CD4-positive, CD25-positive, alpha-beta regulatory T cell (primary cell): ENCODE measurements at regions not wholly inside any gene's neighbourhood (a gene's known extent, or its start where the extent isn't known, plus 50 kb on each side); places are given as distances from the start of the nearest gene placed in this dataset.

Source experiments
- ATAC-seq, 2 donors: fragments of 150-1000 bp; cut with Tn5 transposase; one replicate each; pipeline ENCODE4 v1.10.0; 2021; ENCODE audit warnings: low read depth in 2 of 2, moderate number of reproducible peaks in 2 of 2, moderate library complexity in 1 of 2
- DNase-seq, 3 donors: peaks; one replicate each; pipeline versions ENCODE4 v3.0.0 to v3.0.0-alpha.2; 2012 to 2022; ENCODE audit warnings: mixed read lengths in 1 of 3
- H3K27ac ChIP-seq: one replicate; pipeline ENCODE4 v1.7.0; 2013; ENCODE audit warnings: mild to moderate bottlenecking, low read length; ENCODE audit not compliant: insufficient read depth, poor library complexity, severe bottlenecking
- H3K27me3 ChIP-seq: one replicate; pipeline ENCODE4 v1.7.0; 2013; ENCODE audit warnings: low read length; ENCODE audit not compliant: control insufficient read depth, insufficient read depth
- H3K36me3 ChIP-seq: one replicate; pipeline ENCODE4 v1.7.0; 2013; ENCODE audit warnings: mild to moderate bottlenecking, low read length, moderate library complexity; ENCODE audit not compliant: control insufficient read depth, insufficient read depth
- H3K4me1 ChIP-seq: 2 replicates; pipeline ENCODE4 v1.7.0; 2013; ENCODE audit warnings: mild to moderate bottlenecking, low read length; ENCODE audit not compliant: insufficient read depth, control insufficient read depth, poor library complexity, severe bottlenecking
- H3K4me3 ChIP-seq: one replicate; pipeline ENCODE4 v1.7.0; 2013; ENCODE audit warnings: low read depth, mild to moderate bottlenecking, low read length, moderate library complexity
- H3K9me3 ChIP-seq, 2 experiments: 1 replicate in 1 of 2; 2 replicates in 1 of 2; pipeline ENCODE4 v1.7.0; 2013; ENCODE audit warnings: low read length in 2 of 2, mild to moderate bottlenecking in 1 of 2, moderate library complexity in 1 of 2; ENCODE audit not compliant: control insufficient read depth in 2 of 2
- H3K27ac Mint-ChIP-seq, 3 donors: one replicate each; pipeline ENCODE4 v1.8.0; 2020 to 2022; ENCODE audit warnings: mild to moderate bottlenecking in 3 of 3, mixed read lengths in 3 of 3, moderate library complexity in 2 of 3
- H3K27me3 Mint-ChIP-seq: one replicate; pipeline ENCODE4 v1.8.0; 2022; ENCODE audit warnings: mild to moderate bottlenecking, mixed read lengths
- H3K36me3 Mint-ChIP-seq: one replicate; pipeline ENCODE4 v1.8.0; 2020; ENCODE audit warnings: mixed read lengths
- H3K4me1 Mint-ChIP-seq, 4 donors: one replicate each; pipeline ENCODE4 v1.8.0; 2020 to 2022; ENCODE audit warnings: mixed read lengths in 4 of 4, mild to moderate bottlenecking in 1 of 4
- H3K4me3 Mint-ChIP-seq, 4 donors: one replicate each; pipeline ENCODE4 v1.8.0; 2020 to 2022; ENCODE audit warnings: mild to moderate bottlenecking in 4 of 4, mixed read lengths in 4 of 4, moderate library complexity in 3 of 4
- H3K9me3 Mint-ChIP-seq, 7 donors: one replicate each; pipeline ENCODE4 v1.8.0; 2020 to 2022; ENCODE audit warnings: mixed read lengths in 7 of 7, mild to moderate bottlenecking in 3 of 7, moderate library complexity in 2 of 7

GRCh38 chr12:13474381-13474780, 277.9 kb downstream of the EMP1 start:
- no peaks in the 10 kb centered on the region for H3K36me3 ChIP-seq
- no peaks in the 10 kb centered on the region for H3K27me3 ChIP-seq
- no peaks in the 10 kb centered on the region for H3K4me1 ChIP-seq
- Mint-ChIP-seq H3K4me3 (no peak overlapping the region), H3K27me3 (peaks cover 4% of the 10 kb centered on the region), H3K4me1 (no peaks in the 10 kb centered on the region), H3K9me3 (peaks cover 0 to 3% (median 0%) of the 10 kb centered on the region in 7 donors), H3K36me3 (no peaks in the 10 kb centered on the region), H3K27ac (no peak overlapping the region)
- DNase-seq (no peak), ATAC-seq (no peak)
- no peak overlapping the region for H3K27ac ChIP-seq
- no peak overlapping the region for H3K4me3 ChIP-seq
- H3K9me3 ChIP-seq: no peaks in the 10 kb centered on the region

GRCh38 chr12:13472690-13473089, 276.2 kb downstream of the EMP1 start:
- Mint-ChIP-seq H3K27ac (no peak overlapping the region), H3K9me3 (peaks cover 0 to 4% (median 0%) of the 10 kb centered on the region in 7 donors), H3K4me1 (no peaks in the 10 kb centered on the region), H3K27me3 (peaks cover 11% of the 10 kb centered on the region), H3K4me3 (no peak overlapping the region), H3K36me3 (no peaks in the 10 kb centered on the region)
- Histone ChIP-seq H3K36me3 (no peaks in the 10 kb centered on the region), H3K27me3 (peaks cover 5% of the 10 kb centered on the region), H3K4me1 (no peaks in the 10 kb centered on the region), H3K27ac (no peak overlapping the region), H3K4me3 (no peak overlapping the region), H3K9me3 (no peaks in the 10 kb centered on the region)
- ATAC-seq: peak in 1 of 2 donors; percentile 30
- peak in 1 of 3 donors; percentile 8 for DNase-seq

GRCh38 chr12:13471471-13471870, 274.9 kb downstream of the EMP1 start:
- Mint-ChIP-seq H3K9me3 (peaks cover 0 to 4% (median 0%) of the 10 kb centered on the region in 7 donors), H3K27ac (no peak overlapping the region), H3K4me1 (no peaks in the 10 kb centered on the region), H3K27me3 (peaks cover 16% of the 10 kb centered on the region), H3K4me3 (no peak overlapping the region), H3K36me3 (no peaks in the 10 kb centered on the region)
- H3K9me3 ChIP-seq: no peaks in the 10 kb centered on the region
- no peaks in the 10 kb centered on the region for H3K4me1 ChIP-seq
- H3K27ac ChIP-seq: no peak overlapping the region
- no peak overlapping the region for H3K4me3 ChIP-seq
- no peak for ATAC-seq
- H3K27me3 ChIP-seq: peaks cover 5% of the 10 kb centered on the region
- no peak for DNase-seq
- H3K36me3 ChIP-seq: no peaks in the 10 kb centered on the region

- Mint-ChIP-seq H3K4me1 (no peaks in the 10 kb centered on the region), H3K36me3 (no peaks in the 10 kb centered on the region), H3K4me3 (no peak overlapping the region), H3K9me3 (peaks cover 0 to 4% (median 0%) of the 10 kb centered on the region in 7 donors), H3K27me3 (peaks cover 15% of the 10 kb centered on the region), H3K27ac (no peak overlapping the region)
- DNase-seq (no peak), ATAC-seq (no peak)
- Histone ChIP-seq H3K4me1 (no peaks in the 10 kb centered on the region), H3K36me3 (no peaks in the 10 kb centered on the region), H3K9me3 (no peaks in the 10 kb centered on the region), H3K4me3 (no peak overlapping the region), H3K27ac (no peak overlapping the region), H3K27me3 (peaks cover 5% of the 10 kb centered on the region)
These were observed 269.1 kb downstream of the EMP1 start for GRCh38 chr12:13465635-13466034.

- H3K4me3 ChIP-seq: no peak overlapping the region
- Mint-ChIP-seq H3K36me3 (no peaks in the 10 kb centered on the region), H3K27me3 (peaks cover 13% of the 10 kb centered on the region), H3K27ac (no peak overlapping the region), H3K4me3 (no peak overlapping the region), H3K4me1 (no peaks in the 10 kb centered on the region), H3K9me3 (peaks cover 0 to 2% (median 0%) of the 10 kb centered on the region in 7 donors)
- ATAC-seq (no peak), DNase-seq (no peak)
- no peaks in the 10 kb centered on the region for H3K4me1 ChIP-seq
- H3K9me3 ChIP-seq: no peaks in the 10 kb centered on the region
- no peak overlapping the region for H3K27ac ChIP-seq
- H3K36me3 ChIP-seq: no peaks in the 10 kb centered on the region
- H3K27me3 ChIP-seq: peaks cover 2% of the 10 kb centered on the region
These were observed 266.7 kb downstream of the EMP1 start for GRCh38 chr12:13463189-13463588.

GRCh38 chr12:13462450-13462849, 265.9 kb downstream of the EMP1 start:
- H3K4me3 Mint-ChIP-seq: no peak overlapping the region
- no peaks in the 10 kb centered on the region for H3K36me3 Mint-ChIP-seq
- peaks cover 3% of the 10 kb centered on the region for H3K27me3 ChIP-seq
- DNase-seq: no peak
- H3K36me3 ChIP-seq: no peaks in the 10 kb centered on the region
- no peak for ATAC-seq
- H3K4me1 ChIP-seq: no peaks in the 10 kb centered on the region
- no peaks in the 10 kb centered on the region for H3K9me3 ChIP-seq
- H3K4me3 ChIP-seq: no peak overlapping the region
- H3K27ac Mint-ChIP-seq: no peak overlapping the region
- H3K4me1 Mint-ChIP-seq: no peaks in the 10 kb centered on the region
- peaks cover 0 to 2% (median 0%) of the 10 kb centered on the region in 7 donors for H3K9me3 Mint-ChIP-seq
- H3K27ac ChIP-seq: no peak overlapping the region
- peaks cover 12% of the 10 kb centered on the region for H3K27me3 Mint-ChIP-seq

GRCh38 chr12:13455778-13456144, 259.2 kb downstream of the EMP1 start:
- DNase-seq: no peak
- Histone ChIP-seq H3K4me3 (no peak overlapping the region), H3K36me3 (no peaks in the 10 kb centered on the region), H3K27me3 (peaks cover 3% of the 10 kb centered on the region), H3K27ac (no peak overlapping the region), H3K9me3 (no peaks in the 10 kb centered on the region), H3K4me1 (no peaks in the 10 kb centered on the region)
- no peaks in the 10 kb centered on the region for H3K36me3 Mint-ChIP-seq
- H3K4me1 Mint-ChIP-seq: no peaks in the 10 kb centered on the region
- H3K4me3 Mint-ChIP-seq: no peak overlapping the region
- ATAC-seq: no peak
- peaks cover 0 to 5% (median 2%) of the 10 kb centered on the region in 7 donors for H3K9me3 Mint-ChIP-seq
- H3K27ac Mint-ChIP-seq: no peak overlapping the region
- H3K27me3 Mint-ChIP-seq: peaks cover 10% of the 10 kb centered on the region

GRCh38 chr12:13454991-13455777, 258.7 kb downstream of the EMP1 start:
- peaks cover 3% of the 10 kb centered on the region for H3K27me3 ChIP-seq
- H3K27ac ChIP-seq: no peak overlapping the region
- ATAC-seq (no peak), DNase-seq (no peak)
- no peaks in the 10 kb centered on the region for H3K4me1 Mint-ChIP-seq
- H3K4me3 ChIP-seq: no peak overlapping the region
- H3K4me3 Mint-ChIP-seq: no peak overlapping the region
- H3K27ac Mint-ChIP-seq: no peak overlapping the region
- H3K9me3 Mint-ChIP-seq: peaks cover 0 to 5% (median 2%) of the 10 kb centered on the region in 7 donors
- H3K4me1 ChIP-seq: no peaks in the 10 kb centered on the region
- no peaks in the 10 kb centered on the region for H3K36me3 Mint-ChIP-seq
- H3K36me3 ChIP-seq: no peaks in the 10 kb centered on the region
- peaks cover 10% of the 10 kb centered on the region for H3K27me3 Mint-ChIP-seq
- no peaks in the 10 kb centered on the region for H3K9me3 ChIP-seq
